Heart left ventricle (tissue), 16 donors: ENCODE measurements at regions not wholly inside any gene's neighbourhood (a gene's known extent, or its start where the extent isn't known, plus 50 kb on each side); places are given as distances from the start of the nearest gene placed in this dataset.

ENCODE experiments used
- ATAC-seq, 4 donors: fragments of 200-7000 bp; cut with Tn5 transposase; one replicate each; pipeline ENCODE4 v1.9.1; 2020 to 2022; ENCODE audit warnings: moderate library complexity in 4 of 4, mild to moderate bottlenecking in 3 of 4, moderate number of reproducible peaks in 1 of 4
- DNase-seq, 5 donors: peaks; one replicate each; pipeline ENCODE4 v3.0.0-alpha.2; 2020
- H3K27ac ChIP-seq, 12 donors: fragments of 200-600 bp; sonication (generic) in 4 of 12; one replicate each; pipeline versions ENCODE4 v1.5.0 to v1.8.0; 2016 to 2022; ENCODE audit warnings: mild to moderate bottlenecking in 2 of 12
- H3K27me3 ChIP-seq, 9 donors: fragments of 200-600 bp; sonication (generic) in 2 of 9; one replicate each; pipeline versions ENCODE4 v1.5.1 to v1.8.0; 2016 to 2022; ENCODE audit warnings: mild to moderate bottlenecking in 3 of 9
- H3K36me3 ChIP-seq, 9 donors: fragments of 200-600 bp; sonication (generic) in 2 of 9; one replicate each; pipeline versions ENCODE4 v1.5.0 to v1.8.0; 2018 to 2022; ENCODE audit warnings: mild to moderate bottlenecking in 2 of 9
- H3K4me1 ChIP-seq, 12 donors: fragments of 200-600 bp; sonication (generic) in 4 of 12; one replicate each; pipeline versions ENCODE4 v1.5.0 to v1.8.0; 2016 to 2022; ENCODE audit warnings: mild to moderate bottlenecking in 3 of 12
- H3K4me3 ChIP-seq, 12 donors: fragments of 200-600 bp; sonication (generic) in 4 of 12; one replicate each; pipeline versions ENCODE4 v1.5.0 to v1.8.0; 2017 to 2022; ENCODE audit warnings: mild to moderate bottlenecking in 9 of 12, moderate library complexity in 4 of 12
- H3K9me3 ChIP-seq, 12 donors: fragments of 200-600 bp; sonication (generic) in 4 of 12; one replicate each; pipeline versions ENCODE4 v1.5.0 to v1.8.0; 2016 to 2022; ENCODE audit warnings: mild to moderate bottlenecking in 1 of 12
- CTCF ChIP-seq, 12 donors: fragments of 200-600 bp; sonication (generic) in 4 of 12; IDR thresholded peaks; one replicate each; pipeline versions ENCODE4 v1.5.0 to v1.8.0; 2018 to 2022; ENCODE audit warnings: antibody characterized with exemption in 12 of 12, mild to moderate bottlenecking in 5 of 12
- POLR2A ChIP-seq, 2 donors: fragments of 450-650 bp; IDR thresholded peaks; one replicate each; pipeline ENCODE4 v1.6.1; 2017; ENCODE audit warnings: antibody characterized with exemption in 2 of 2, mild to moderate bottlenecking in 2 of 2, moderate library complexity in 2 of 2
- WGBS, 4 donors: extraction: QIAGEN DNeasy Blood & Tissue Kit in 2 of 4; methylation state at CpG; one replicate each; pipeline versions ENCODE4 v1.1.5 to v1.1.7; 2013 to 2018; 5-methylcytosine and 5-hydroxymethylcytosine counted together
- intact Hi-C, 10 donors: fragments of 100-400 bp; cut with DNase I; formaldehyde crosslinking; loops; one replicate each; pipeline versions ENCODE4 v1.11.1 to v1.14.2; 2022
- donor health status: ischemic (EF 13 %, LVEDD 7.1; RV severe dilation, severe dysfunction).
- donor health status: healthy with polysubstance abuse.
- donor health status: DM: no; HTN: yes; CAD: no.
- donor health status: DM: no; HTN: no; CAD: no.
- donor health status: ischemic (EF 25% LVEDD 6.9; RV normal size, moderate dysfunction).
- donor health status: ischemic (EF 25% LVEDD 5.7; RV mildly dilated, moderate dysfunction).
- donor health status: healthy.
- donor health status: DM: yes; HTN: yes; CAD: no.
- donor health status: ischemic (EF 35%, LVEDD 5.7; RV mildly dilated, moderate dysfunction).
- donor health status: nonischemic (EF 11% LVEDD 7.7; RV severe dilation, severe dysfunction).
- donor health status: DM: yes; HTN: yes; CAD: no.
- donor health status: PGD.
- donor health status: ischemic (EF 29% LVEDD 5.4; RV normal size, mild dysfunction).
- donor health status: nonischemic (EF 23%, LVEDD 6.1; RV moderate dilation, normal function).

GRCh38 chr17:27944546-27945332, 51.6 kb upstream of the LYRM9 start:
- intact Hi-C loops: loop anchor here in 1 of 10 donors (5.0 kb wide), 1 partner anchor 37 kb away; no protein-coding TSS in a partner anchor
- DNase-seq: no peak
- WGBS, 4 donors: 70 to 83% (median 74%) methylated on average over 8 of the region's 8 CpGs

GRCh38 chr17:27945333-27945616, 52.1 kb upstream of the LYRM9 start:
- Histone ChIP-seq H3K27me3 (no peaks in the 10 kb centered on the region), H3K9me3 (no peaks in the 10 kb centered on the region), H3K36me3 (no peaks in the 10 kb centered on the region), H3K27ac (no peak overlapping the region), H3K4me1 (no peaks in the 10 kb centered on the region), H3K4me3 (no peak overlapping the region)
- TF ChIP-seq POLR2A (IDR thresholded peaks at IDR 0.05) (no peak), CTCF (IDR thresholded peaks at IDR 0.05) (no peak)
- no peak for DNase-seq
- intact Hi-C loops: no loop called here
- ATAC-seq: no peak
- WGBS, 4 donors: 88 to 97% (median 92%) methylated on average over 6 of the region's 6 CpGs

More at GRCh38 chr17:27944546-27945332, 51.6 kb upstream of the LYRM9 start:
- Histone ChIP-seq H3K4me1 (no peaks in the 10 kb centered on the region), H3K4me3 (no peak overlapping the region), H3K27ac (no peak overlapping the region), H3K9me3 (no peaks in the 10 kb centered on the region), H3K27me3 (no peaks in the 10 kb centered on the region), H3K36me3 (no peaks in the 10 kb centered on the region)
- no peak for TF ChIP-seq CTCF (IDR thresholded peaks at IDR 0.05)
- no peak for ATAC-seq

GRCh38 chr17:27945953-27946352, 52.8 kb upstream of the LYRM9 start:
- ATAC-seq (no peak), DNase-seq (no peak)
- H3K4me1 ChIP-seq: no peaks in the 10 kb centered on the region
- no peaks in the 10 kb centered on the region for H3K9me3 ChIP-seq
- H3K4me3 ChIP-seq: no peak overlapping the region
- H3K36me3 ChIP-seq: no peaks in the 10 kb centered on the region
- H3K27me3 ChIP-seq: no peaks in the 10 kb centered on the region
- WGBS, 4 donors: 93 to 96% (median 94%) methylated on average over 5 of the region's 5 CpGs
- TF ChIP-seq POLR2A (IDR thresholded peaks at IDR 0.05) (no peak), CTCF (IDR thresholded peaks at IDR 0.05) (no peak)
- intact Hi-C loops: no loop called here
- H3K27ac ChIP-seq: no peak overlapping the region

- TF ChIP-seq CTCF (IDR thresholded peaks at IDR 0.05) (no peak), POLR2A (IDR thresholded peaks at IDR 0.05) (no peak)
- H3K36me3 ChIP-seq: no peaks in the 10 kb centered on the region
- H3K27ac ChIP-seq: no peak overlapping the region
- H3K27me3 ChIP-seq: no peaks in the 10 kb centered on the region
- no peaks in the 10 kb centered on the region for H3K9me3 ChIP-seq
- ATAC-seq (no peak), DNase-seq (no peak)
- intact Hi-C loops: no loop called here
- H3K4me3 ChIP-seq: no peak overlapping the region
- no peaks in the 10 kb centered on the region for H3K4me1 ChIP-seq
- WGBS, 4 donors: 62 to 78% (median 73%) methylated on average over 2 of the region's 2 CpGs
Observed at GRCh38 chr17:27946513-27946912, 53.3 kb upstream of the LYRM9 start.
